Nephron progenitor cell (in vitro differentiated cells): ENCODE measurements at regions not wholly inside any gene's neighbourhood (a gene's known extent, or its start where the extent isn't known, plus 50 kb on each side); places are given as distances from the start of the nearest gene placed in this dataset.

Experiments
- DNase-seq: peaks from one replicate; pipeline ENCODE4 v3.0.0; 2021
- H3K27ac Mint-ChIP-seq: 2 replicates; pipeline ENCODE4 v1.8.0; 2021; ENCODE audit warnings: mild to moderate bottlenecking, moderate library complexity, mixed read lengths
- H3K27me3 Mint-ChIP-seq: 2 replicates; pipeline ENCODE4 v1.8.0; 2021; ENCODE audit warnings: mild to moderate bottlenecking, low read depth, mixed read lengths; ENCODE audit not compliant: poor library complexity
- H3K36me3 Mint-ChIP-seq: 2 replicates; pipeline ENCODE4 v1.8.0; 2021; ENCODE audit warnings: low read depth, mixed read lengths
- H3K4me1 Mint-ChIP-seq: 2 replicates; pipeline ENCODE4 v1.8.0; 2021; ENCODE audit warnings: mixed read lengths
- H3K4me3 Mint-ChIP-seq: 2 replicates; pipeline ENCODE4 v1.8.0; 2021; ENCODE audit warnings: mild to moderate bottlenecking, moderate library complexity, mixed read lengths
- H3K9me3 Mint-ChIP-seq: 2 replicates; pipeline ENCODE4 v1.8.0; 2021; ENCODE audit warnings: mild to moderate bottlenecking, moderate library complexity, mixed read lengths
- CTCF ChIP-seq: fragments of 200-600 bp; sonication (generic); IDR thresholded peaks from 2 replicates; pipeline ENCODE4 v1.5.0; 2021; ENCODE audit warnings: antibody characterized with exemption

- no peaks in the 10 kb centered on the region for H3K36me3 Mint-ChIP-seq
- H3K27me3 Mint-ChIP-seq, result peaks cover 4% of the 10 kb centered on the region
- no peaks in the 10 kb centered on the region for H3K4me1 Mint-ChIP-seq
- peaks cover 3% of the 10 kb centered on the region for H3K9me3 Mint-ChIP-seq
- no peak for DNase-seq
- no peak overlapping the region for H3K4me3 Mint-ChIP-seq
- TF ChIP-seq CTCF, result no peak
- no peak overlapping the region for H3K27ac Mint-ChIP-seq
Measured at GRCh38 chr15:29411299-29411698, 141.7 kb upstream of the NSMCE3 start.

GRCh38 chr15:29410338-29410737 is 140.7 kb upstream of the NSMCE3 start:
- TF ChIP-seq CTCF, result no peak
- H3K9me3 Mint-ChIP-seq, result no peaks in the 10 kb centered on the region
- DNase-seq, result no peak
- H3K27me3 Mint-ChIP-seq, result peaks cover 4% of the 10 kb centered on the region
- no peaks in the 10 kb centered on the region for H3K36me3 Mint-ChIP-seq
- H3K4me1 Mint-ChIP-seq, result no peaks in the 10 kb centered on the region
- no peak overlapping the region for H3K4me3 Mint-ChIP-seq
- H3K27ac Mint-ChIP-seq, result no peak overlapping the region

- Mint-ChIP-seq H3K36me3 (no peaks in the 10 kb centered on the region), H3K4me1 (no peaks in the 10 kb centered on the region), H3K27ac (no peak overlapping the region), H3K9me3 (no peaks in the 10 kb centered on the region), H3K27me3 (peaks cover 4% of the 10 kb centered on the region), H3K4me3 (no peak overlapping the region)
- no peak for TF ChIP-seq CTCF
- DNase-seq, result no peak
Measured at GRCh38 chr15:29409890-29410289, 140.3 kb upstream of the NSMCE3 start.

- H3K27me3 Mint-ChIP-seq, result peaks cover 18% of the 10 kb centered on the region
- no peak for TF ChIP-seq CTCF
- no peak overlapping the region for H3K27ac Mint-ChIP-seq
Measured at GRCh38 chr15:29405564-29405963, 135.9 kb upstream of the NSMCE3 start.

GRCh38 chr15:29403772-29404171 is 134.2 kb upstream of the NSMCE3 start:
- no peak overlapping the region for H3K27ac Mint-ChIP-seq
- H3K27me3 Mint-ChIP-seq, result peaks cover 22% of the 10 kb centered on the region
- DNase-seq, result no peak
- H3K36me3 Mint-ChIP-seq, result no peaks in the 10 kb centered on the region
- no peak overlapping the region for H3K4me3 Mint-ChIP-seq
- H3K9me3 Mint-ChIP-seq, result no peaks in the 10 kb centered on the region
- no peak for TF ChIP-seq CTCF
- peaks cover 21% of the 10 kb centered on the region for H3K4me1 Mint-ChIP-seq

More at GRCh38 chr15:29405564-29405963, 135.9 kb upstream of the NSMCE3 start:
- H3K36me3 Mint-ChIP-seq, result no peaks in the 10 kb centered on the region
- no peak overlapping the region for H3K4me3 Mint-ChIP-seq
- DNase-seq, result no peak
- H3K9me3 Mint-ChIP-seq, result no peaks in the 10 kb centered on the region
- H3K4me1 Mint-ChIP-seq, result peaks cover 21% of the 10 kb centered on the region

- Mint-ChIP-seq H3K36me3 (no peaks in the 10 kb centered on the region), H3K4me1 (peaks cover 21% of the 10 kb centered on the region), H3K9me3 (no peaks in the 10 kb centered on the region), H3K27me3 (peaks cover 18% of the 10 kb centered on the region), H3K4me3 (no peak overlapping the region), H3K27ac (no peak overlapping the region)
- TF ChIP-seq CTCF, result no peak
- DNase-seq, result no peak
Measured at GRCh38 chr15:29401644-29402043, 132.0 kb upstream of the NSMCE3 start.
